C4-2B (cell line): ENCODE measurements at regions not wholly inside any gene's neighbourhood (a gene's known extent, or its start where the extent isn't known, plus 50 kb on each side); places are given as distances from the start of the nearest gene placed in this dataset.

Source experiments
- ZFX ChIP-seq: fragments of 450-650 bp; IDR thresholded peaks from 2 replicates; pipeline ENCODE4 v1.6.1; 2017
- TF ChIP-seq, protein P1 (sequence below): fragments of 450-650 bp; conservative IDR thresholded peaks from 2 replicates; pipeline ENCODE4 v1.5.1; 2017; ENCODE audit warnings: mild to moderate bottlenecking

DNA sequence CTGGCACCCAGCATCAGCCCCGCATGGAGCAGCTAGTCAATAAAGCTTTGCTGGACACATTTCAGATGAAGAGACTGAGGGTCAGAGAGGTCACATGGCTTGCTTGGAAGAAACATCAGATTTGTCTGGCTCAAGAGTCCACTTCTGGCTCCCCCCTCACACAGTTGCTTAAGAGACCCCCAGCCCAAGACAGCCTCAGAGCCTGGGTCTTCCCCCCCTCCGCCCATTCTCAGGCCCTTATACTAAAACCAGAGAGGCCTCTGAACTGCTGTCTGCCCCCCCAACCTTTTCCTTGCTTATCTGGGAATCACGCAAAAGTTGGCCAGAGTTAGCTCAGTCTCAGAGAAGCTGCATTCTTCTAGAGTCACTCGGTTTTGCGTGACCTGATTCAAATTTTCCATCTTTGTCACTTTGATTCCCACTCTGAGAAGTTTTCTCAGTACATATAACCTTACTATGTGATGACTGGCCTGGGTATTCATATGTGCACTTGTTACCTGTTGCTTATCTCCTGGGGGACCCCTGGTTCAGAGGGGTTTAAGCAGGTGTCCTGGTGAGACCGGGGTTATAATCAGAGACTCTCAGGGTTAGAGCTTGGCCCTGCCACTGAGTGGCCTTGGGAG is 145.4 kb upstream of the IER5L start:
- TF ChIP-seq, protein P1, sequence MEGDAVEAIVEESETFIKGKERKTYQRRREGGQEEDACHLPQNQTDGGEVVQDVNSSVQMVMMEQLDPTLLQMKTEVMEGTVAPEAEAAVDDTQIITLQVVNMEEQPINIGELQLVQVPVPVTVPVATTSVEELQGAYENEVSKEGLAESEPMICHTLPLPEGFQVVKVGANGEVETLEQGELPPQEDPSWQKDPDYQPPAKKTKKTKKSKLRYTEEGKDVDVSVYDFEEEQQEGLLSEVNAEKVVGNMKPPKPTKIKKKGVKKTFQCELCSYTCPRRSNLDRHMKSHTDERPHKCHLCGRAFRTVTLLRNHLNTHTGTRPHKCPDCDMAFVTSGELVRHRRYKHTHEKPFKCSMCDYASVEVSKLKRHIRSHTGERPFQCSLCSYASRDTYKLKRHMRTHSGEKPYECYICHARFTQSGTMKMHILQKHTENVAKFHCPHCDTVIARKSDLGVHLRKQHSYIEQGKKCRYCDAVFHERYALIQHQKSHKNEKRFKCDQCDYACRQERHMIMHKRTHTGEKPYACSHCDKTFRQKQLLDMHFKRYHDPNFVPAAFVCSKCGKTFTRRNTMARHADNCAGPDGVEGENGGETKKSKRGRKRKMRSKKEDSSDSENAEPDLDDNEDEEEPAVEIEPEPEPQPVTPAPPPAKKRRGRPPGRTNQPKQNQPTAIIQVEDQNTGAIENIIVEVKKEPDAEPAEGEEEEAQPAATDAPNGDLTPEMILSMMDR = no peak
- TF ChIP-seq ZFX = no peak
